HG02571 (cell line): ENCODE measurements at regions not wholly inside any gene's neighbourhood (a gene's known extent, or its start where the extent isn't known, plus 50 kb on each side); places are given as distances from the start of the nearest gene placed in this dataset.

Source experiments
- ATAC-seq: cut with Tn5 transposase; IDR thresholded peaks from one replicate; pipeline ENCODE4 v1.9.1; 2021; ENCODE audit warnings: mild to moderate bottlenecking, moderate library complexity; ENCODE audit not compliant: unreplicated experiment

DNA sequence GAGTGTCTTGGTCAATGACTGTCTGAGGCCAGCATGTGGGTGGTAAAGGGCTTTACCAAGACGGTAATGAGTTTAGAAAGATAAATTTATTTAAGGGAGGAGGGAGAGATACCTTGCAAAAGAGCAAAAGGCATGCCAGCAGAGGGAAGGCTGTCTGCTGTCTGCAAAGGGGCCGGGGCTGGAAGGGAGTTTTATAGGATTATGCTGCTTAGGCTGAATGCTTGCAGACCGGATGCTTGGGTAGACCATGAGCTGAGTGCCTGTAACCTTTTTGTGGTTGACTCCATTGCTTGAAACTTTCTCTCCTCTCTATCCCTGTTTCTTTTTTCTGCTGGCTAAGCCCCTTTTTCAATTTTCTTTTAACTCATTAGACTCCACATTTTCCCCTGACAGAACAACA, 1543.0 kb downstream of the OTOL1 start:
- no peak for ATAC-seq

DNA sequence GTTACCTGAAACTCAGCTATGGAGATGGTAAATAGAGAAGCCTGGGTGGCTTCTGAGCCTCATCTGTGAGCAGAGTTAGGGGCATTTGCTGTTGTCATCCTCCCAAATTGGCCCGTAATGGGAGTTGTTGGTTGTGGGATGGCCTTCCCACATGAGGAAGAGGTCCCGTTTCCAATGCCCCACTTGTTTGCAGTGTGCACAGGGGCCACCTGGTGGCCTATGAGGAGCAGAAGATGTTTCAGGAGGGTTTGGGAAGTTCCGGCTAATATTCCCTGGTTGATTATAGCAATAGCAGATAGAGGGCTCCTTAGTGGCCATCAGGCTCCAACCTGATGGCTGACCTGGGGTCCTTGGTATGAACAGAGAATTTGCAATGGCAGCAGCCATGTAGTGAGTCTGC, 1546.5 kb downstream of the OTOL1 start:
- ATAC-seq = no peak

DNA sequence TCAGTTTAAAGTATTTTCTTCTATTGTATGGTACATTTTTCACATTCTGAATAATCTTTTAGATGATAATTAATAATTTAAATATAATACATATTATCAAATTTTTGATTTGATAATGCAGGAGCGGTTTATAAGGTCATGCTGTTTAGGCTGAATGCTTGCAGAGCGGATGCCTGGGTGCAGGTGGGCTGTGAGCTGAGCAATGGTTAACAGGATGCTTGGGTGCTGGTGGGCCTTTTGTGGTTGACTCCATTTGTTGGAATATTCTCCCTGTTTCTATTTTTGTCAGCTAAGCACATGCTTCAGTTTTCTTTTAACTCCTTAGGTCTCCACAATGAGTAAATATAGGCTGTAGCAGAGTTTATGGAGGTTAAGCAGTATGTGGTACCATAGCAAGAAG, 1549.3 kb downstream of the OTOL1 start:
- ATAC-seq = no peak

DNA sequence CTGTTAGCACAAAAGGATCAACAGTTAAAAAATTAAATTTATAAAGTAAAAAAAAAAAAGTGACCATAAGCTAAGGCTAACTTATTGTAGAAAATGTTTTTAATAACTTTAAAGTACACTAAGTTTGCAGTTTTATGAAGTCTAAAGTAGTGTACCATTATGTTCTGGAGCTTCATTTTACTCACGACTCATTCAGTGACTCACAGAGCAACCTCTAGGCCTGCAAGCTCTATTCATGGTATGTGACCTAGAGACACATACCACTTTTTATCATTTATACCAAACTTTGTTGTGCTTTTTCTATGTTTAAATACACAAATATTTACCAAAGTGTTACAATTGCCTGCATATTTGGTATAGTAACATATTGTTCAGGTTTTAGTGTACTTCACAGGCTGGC, 1552.3 kb downstream of the OTOL1 start:
- no peak for ATAC-seq

GRCh38 chr3:163056874-163057497, 1560.4 kb downstream of the OTOL1 start:
- no peak for ATAC-seq

GRCh38 chr3:163058031-163058854, 1561.6 kb downstream of the OTOL1 start:
- no peak for ATAC-seq

GRCh38 chr3:163071713-163072112, 1575.1 kb downstream of the OTOL1 start:
- no peak for ATAC-seq
